ENCODE measurements at regions not wholly inside any gene's neighbourhood (a gene's known extent, or its start where the extent isn't known, plus 50 kb on each side); places are given as distances from the start of the nearest gene placed in this dataset.

DNA sequence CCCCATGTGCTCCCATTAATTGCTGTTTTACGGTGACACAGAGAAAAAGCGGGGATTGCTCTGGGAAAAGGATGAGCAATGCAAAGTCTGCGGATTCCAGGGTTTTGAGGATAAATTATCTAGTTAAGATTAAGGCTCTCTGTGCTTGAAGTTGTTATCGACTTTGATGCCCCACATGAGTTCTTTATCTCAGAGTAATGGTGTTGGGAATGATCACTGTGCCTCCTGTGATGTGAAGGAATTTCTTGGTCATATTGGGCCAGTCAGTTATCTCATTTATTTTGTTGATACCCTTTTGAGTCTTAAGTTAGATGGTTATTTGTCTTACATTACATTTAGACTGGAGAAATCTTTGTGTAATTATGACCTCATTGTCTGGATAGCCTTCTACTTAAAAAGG, 184.6 kb upstream of the MEX3C start:
- TF ChIP-seq, protein P1, sequence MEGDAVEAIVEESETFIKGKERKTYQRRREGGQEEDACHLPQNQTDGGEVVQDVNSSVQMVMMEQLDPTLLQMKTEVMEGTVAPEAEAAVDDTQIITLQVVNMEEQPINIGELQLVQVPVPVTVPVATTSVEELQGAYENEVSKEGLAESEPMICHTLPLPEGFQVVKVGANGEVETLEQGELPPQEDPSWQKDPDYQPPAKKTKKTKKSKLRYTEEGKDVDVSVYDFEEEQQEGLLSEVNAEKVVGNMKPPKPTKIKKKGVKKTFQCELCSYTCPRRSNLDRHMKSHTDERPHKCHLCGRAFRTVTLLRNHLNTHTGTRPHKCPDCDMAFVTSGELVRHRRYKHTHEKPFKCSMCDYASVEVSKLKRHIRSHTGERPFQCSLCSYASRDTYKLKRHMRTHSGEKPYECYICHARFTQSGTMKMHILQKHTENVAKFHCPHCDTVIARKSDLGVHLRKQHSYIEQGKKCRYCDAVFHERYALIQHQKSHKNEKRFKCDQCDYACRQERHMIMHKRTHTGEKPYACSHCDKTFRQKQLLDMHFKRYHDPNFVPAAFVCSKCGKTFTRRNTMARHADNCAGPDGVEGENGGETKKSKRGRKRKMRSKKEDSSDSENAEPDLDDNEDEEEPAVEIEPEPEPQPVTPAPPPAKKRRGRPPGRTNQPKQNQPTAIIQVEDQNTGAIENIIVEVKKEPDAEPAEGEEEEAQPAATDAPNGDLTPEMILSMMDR (IDR thresholded peaks at IDR 0.05): no peak
- TF ChIP-seq ZFX (IDR thresholded peaks at IDR 0.05; ENCODE audit: borderline replicate concordance): no peak

All from 22Rv1 (cell line).